GM13976 (cell line): ENCODE measurements at regions not wholly inside any gene's neighbourhood (a gene's known extent, or its start where the extent isn't known, plus 50 kb on each side); places are given as distances from the start of the nearest gene placed in this dataset.

Experiments
- DNase-seq: peaks from one replicate; pipeline ENCODE4 v3.0.0; 2012; ENCODE audit warnings: low spot score
- in situ Hi-C: fragments of 300-500 bp; cut with MboI; formaldehyde crosslinking; loops from one replicate; pipeline ENCODE4 v1.12.0; 2022; ENCODE audit warnings: low sequenced_read_pairs, mixed read lengths, inconsistent platforms; ENCODE audit not compliant: unreplicated experiment
- TF ChIP-seq, protein P1 (sequence below): IDR thresholded peaks from 2 replicates; pipeline ENCODE4 v1.5.1; 2012; ENCODE audit warnings: borderline replicate concordance, mild to moderate bottlenecking; ENCODE audit not compliant: insufficient read depth; ENCODE audit errors: extremely low read depth, missing control alignments, control extremely low read depth

DNA sequence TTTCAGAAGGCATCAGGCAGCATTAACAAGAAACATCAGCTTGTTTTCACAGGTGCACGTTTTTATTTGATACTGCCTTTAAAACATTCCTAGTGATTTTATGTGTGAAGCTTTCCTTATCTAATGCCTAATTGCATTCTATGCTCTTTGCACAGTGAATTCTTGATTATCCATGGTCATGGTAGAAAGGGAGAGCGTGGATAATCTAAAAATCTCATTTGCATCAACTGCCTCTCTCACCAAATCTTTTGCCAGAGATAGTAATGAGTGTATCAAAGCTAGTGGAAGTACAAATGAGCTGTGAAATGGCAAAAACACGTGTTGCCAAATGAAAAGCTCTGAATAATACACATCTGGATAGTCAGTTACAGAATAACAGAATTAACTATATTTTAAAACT, 170.5 kb downstream of the NAA11 start:
- no peak for DNase-seq
- TF ChIP-seq, protein P1, sequence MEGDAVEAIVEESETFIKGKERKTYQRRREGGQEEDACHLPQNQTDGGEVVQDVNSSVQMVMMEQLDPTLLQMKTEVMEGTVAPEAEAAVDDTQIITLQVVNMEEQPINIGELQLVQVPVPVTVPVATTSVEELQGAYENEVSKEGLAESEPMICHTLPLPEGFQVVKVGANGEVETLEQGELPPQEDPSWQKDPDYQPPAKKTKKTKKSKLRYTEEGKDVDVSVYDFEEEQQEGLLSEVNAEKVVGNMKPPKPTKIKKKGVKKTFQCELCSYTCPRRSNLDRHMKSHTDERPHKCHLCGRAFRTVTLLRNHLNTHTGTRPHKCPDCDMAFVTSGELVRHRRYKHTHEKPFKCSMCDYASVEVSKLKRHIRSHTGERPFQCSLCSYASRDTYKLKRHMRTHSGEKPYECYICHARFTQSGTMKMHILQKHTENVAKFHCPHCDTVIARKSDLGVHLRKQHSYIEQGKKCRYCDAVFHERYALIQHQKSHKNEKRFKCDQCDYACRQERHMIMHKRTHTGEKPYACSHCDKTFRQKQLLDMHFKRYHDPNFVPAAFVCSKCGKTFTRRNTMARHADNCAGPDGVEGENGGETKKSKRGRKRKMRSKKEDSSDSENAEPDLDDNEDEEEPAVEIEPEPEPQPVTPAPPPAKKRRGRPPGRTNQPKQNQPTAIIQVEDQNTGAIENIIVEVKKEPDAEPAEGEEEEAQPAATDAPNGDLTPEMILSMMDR = no peak
- in situ Hi-C loops = no loop called here

DNA sequence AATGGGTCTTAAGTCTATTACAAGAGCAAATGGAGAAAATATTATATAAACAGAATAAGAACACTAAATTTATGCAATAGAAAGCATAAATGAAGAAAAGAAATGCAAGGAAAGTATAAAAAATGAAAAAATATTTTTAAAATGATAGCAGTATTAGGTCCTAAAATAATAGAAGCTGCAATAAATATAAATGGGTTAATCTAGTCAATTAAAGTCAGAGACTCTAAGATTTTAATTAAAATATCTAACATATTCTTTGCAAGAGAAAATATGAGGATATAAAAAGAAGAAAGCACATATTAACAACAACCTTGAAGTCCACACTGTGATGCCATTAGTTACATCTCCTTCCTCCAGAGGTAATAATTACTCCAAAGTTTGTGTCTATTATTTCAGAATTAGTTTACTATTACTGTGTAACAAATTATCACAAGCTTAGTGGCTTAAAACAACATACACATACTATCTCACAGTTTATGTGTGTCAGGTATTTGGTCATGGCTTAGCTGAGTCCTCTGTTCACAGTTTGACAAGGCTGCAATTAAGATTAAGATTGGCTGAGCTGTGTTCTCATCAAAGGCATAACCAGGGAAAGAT, 174.9 kb downstream of the NAA11 start:
- TF ChIP-seq, protein P1 = no peak
- in situ Hi-C loops = no loop called here
- DNase-seq = no peak

DNA sequence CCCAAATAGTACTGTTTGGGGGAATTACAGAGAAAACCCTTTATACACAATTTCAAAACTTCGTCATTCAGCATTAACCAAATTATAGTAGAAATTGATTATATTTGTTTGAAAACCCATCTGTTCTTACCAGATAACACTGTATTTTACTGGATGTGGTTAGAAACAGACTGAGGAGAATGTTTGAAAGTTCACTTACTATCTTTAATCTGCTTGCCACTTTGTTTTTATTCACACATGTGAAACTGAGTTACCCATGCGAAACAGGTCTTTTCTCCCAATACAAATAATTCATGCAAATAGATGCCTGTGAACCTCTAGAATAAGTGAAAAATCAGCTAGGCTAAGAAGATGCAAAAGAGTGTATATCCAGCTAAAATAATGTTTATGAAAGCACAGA, 177.5 kb downstream of the NAA11 start:
- in situ Hi-C loops = no loop called here
- TF ChIP-seq, protein P1 = no peak
- no peak for DNase-seq

DNA sequence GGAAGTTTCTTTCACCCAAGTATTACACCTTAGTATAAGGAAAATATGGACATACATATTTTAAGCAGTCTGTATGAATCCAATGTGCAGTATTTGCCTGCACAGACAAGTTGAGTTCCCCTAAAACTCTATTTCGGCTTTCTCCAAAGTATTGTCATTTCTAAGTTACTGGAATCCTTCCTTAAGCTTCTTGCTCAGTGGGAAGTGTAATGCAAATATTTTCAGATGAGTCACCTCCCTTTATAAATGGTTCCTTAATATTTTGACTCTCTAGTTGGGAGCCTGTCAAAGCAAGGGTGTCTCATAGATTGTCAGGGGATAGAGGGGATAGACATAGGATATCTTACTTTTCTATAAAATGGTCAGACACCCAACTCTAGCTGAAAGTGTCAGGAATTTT, 178.6 kb downstream of the NAA11 start:
- TF ChIP-seq, protein P1 = no peak
- in situ Hi-C loops = no loop called here
- DNase-seq = no peak

DNA sequence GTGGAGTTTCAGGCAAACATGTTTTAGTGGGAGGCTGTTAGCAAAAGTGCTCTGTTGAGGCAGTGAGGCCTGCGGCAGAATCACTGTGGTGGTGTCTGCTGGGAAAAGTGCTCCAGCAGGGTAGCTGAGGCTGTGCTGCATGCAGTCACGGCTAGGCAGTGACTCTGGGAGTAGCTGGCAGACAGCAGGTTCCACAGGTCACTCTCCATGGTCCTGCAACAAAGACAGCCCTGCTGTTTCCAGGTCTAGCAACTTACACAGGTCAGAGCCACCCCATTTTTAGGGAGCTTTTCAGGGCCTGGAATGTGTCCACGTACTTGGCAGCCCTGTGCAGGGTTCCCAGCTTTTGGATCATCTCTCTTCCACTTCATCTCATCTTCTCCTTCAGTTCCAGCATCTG, 184.3 kb downstream of the NAA11 start:
- in situ Hi-C loops = no loop called here
- TF ChIP-seq, protein P1 = no peak
- DNase-seq = peak; percentile 17

DNA sequence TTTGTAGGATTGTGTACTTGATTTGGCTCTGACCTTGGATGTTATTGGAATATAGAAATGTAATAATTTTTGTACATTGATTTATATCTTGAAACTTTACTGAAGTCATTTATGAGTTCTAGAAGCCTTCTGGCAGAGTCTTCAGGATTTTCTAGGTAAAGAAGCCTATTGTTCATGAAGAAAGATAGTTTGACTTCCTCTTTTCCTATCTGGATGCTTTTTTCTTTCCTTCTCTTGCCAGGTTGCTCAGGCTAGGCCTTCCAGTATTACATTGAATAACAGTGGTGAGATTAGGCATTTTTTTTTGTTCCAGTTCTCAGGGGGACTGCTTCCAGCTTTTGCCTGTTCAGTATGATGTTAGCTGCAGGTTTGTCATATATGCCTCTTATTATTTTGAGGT, 191.1 kb downstream of the NAA11 start:
- TF ChIP-seq, protein P1 = no peak
- DNase-seq = no peak
- in situ Hi-C loops = no loop called here

DNA sequence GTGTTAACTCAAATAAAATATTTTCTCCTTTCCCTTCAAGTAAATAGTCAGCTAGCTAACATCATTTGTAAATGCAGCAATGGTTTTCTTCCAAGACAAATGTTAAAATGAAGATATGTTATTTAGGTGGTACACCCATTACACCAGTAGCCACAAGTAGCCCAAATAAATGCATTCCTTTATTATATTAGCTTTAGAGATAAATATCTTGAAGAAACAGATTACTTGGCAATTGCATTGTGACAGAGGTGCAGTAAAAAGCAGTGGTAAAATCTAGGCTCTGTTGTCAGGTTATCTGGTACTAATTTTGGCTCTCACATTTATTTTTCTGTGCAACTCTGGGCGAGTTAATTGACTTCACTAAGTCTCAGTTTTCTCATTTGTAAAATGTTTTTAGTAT, 193.0 kb downstream of the NAA11 start:
- in situ Hi-C loops = no loop called here
- TF ChIP-seq, protein P1 = no peak
- DNase-seq = no peak
